HG03139 (cell line): ENCODE measurements at regions not wholly inside any gene's neighbourhood (a gene's known extent, or its start where the extent isn't known, plus 50 kb on each side); places are given as distances from the start of the nearest gene placed in this dataset.
"Not testable (repeated sequence)": the region's sequence is repeated elsewhere in the genome, so short reads cannot be mapped to it uniquely, and the experiment has no call there.

Source experiments
- ATAC-seq: cut with Tn5 transposase; IDR thresholded peaks from one replicate; pipeline ENCODE4 v1.9.1; 2021; ENCODE audit not compliant: unreplicated experiment

DNA sequence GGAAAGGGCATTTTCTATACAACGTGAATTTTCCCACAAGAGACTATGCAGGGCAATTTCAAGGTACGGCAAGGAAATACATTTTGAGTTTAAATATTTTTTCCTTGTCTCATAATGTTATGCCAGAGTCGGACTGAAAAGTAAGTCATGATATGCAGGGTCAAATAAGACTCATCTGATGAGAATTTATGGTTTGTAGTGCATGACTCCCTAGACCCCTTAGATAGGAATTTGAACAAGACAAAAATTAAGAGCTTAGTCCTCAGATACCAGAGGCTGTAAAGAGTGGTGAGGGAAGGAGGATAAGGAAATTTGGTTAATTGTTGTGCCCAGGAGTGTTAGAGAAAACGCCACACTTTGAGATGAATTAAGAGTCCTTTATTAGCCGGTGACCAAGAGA lies 616.6 kb downstream of the XPNPEP1 start:
- ATAC-seq, result no peak

GRCh38 chr10:109287858-109288257 lies 635.5 kb downstream of the XPNPEP1 start:
- no peak for ATAC-seq

DNA sequence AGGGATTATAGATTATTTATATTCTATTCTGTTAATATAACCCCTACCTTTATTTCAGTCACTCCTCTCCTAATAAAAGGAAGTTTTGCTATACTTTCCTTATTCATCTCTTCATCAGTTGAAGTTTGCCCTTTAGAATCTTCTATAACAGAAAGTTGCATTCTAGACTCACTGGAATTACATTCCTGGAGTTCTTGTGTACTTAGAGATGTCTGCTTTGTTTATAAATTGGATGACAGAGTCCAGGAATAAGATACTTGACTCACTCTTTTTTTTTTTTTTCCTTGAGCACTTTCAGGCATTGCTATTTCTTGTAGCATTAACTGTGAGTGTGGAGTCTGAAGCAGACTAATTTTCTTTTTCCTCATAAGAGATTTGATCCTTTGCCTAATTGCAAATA lies 640.8 kb downstream of the XPNPEP1 start:
- no peak for ATAC-seq

- no peak for ATAC-seq
Observed at GRCh38 chr10:109281347-109281746, 642.0 kb downstream of the XPNPEP1 start.

GRCh38 chr10:109280837-109281236 lies 642.5 kb downstream of the XPNPEP1 start:
- no peak for ATAC-seq

- ATAC-seq, result no peak
Observed at GRCh38 chr10:109277456-109277855, 645.9 kb downstream of the XPNPEP1 start.

DNA sequence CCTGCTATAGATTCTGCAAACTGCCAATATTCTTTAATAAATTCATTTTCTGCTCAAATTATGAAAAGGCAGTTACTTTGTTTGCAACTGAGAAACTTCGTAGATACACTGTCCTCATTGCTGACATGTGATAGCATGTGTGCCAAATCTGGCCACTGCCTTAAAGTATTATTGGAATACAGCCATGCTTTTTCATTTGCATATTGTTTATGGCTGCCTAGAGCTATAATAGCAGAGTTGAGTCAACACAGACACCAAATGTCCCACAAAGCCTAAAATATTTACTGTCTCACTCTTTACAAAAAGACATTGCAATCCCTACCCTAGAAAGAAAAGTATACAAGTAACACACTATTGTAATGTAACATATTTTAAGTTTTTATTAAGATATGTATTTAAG lies 647.4 kb downstream of the XPNPEP1 start:
- no peak for ATAC-seq

- ATAC-seq, result no peak
Observed at GRCh38 chr10:109274681-109275080, 648.6 kb downstream of the XPNPEP1 start.

GRCh38 chr10:109270173-109270572 lies 653.1 kb downstream of the XPNPEP1 start:
- ATAC-seq, result no peak

- no peak for ATAC-seq
Observed at GRCh38 chr10:109264004-109264403, 659.3 kb downstream of the XPNPEP1 start.

DNA sequence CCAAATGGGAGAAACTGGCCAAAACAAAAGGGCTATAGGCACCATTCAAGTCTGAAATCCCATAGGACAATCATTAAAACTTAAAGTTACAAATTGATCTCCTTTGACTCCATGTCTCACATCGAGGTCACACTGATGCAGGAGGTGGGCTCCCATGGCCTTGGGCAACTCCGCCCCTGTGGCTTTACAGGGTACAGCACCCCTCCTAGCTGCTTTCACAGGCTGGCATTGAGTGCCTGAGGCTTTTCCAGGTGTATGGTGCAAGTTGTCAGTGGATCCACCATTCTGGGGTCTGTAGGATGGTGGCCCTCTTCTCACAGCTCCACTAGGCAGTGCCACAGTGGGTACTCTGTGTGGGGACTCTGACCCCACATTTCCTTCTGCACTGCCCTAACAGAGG lies 662.1 kb downstream of the XPNPEP1 start:
- no peak for ATAC-seq

- no peak for ATAC-seq
Observed at GRCh38 chr10:109259293-109259692, 664.0 kb downstream of the XPNPEP1 start.

GRCh38 chr10:109253306-109253705 lies 670.0 kb downstream of the XPNPEP1 start:
- no peak for ATAC-seq

GRCh38 chr10:109250152-109250551 lies 673.2 kb downstream of the XPNPEP1 start:
- ATAC-seq, result no peak

- no peak for ATAC-seq
Observed at GRCh38 chr10:109247814-109248213, 675.5 kb downstream of the XPNPEP1 start.

DNA sequence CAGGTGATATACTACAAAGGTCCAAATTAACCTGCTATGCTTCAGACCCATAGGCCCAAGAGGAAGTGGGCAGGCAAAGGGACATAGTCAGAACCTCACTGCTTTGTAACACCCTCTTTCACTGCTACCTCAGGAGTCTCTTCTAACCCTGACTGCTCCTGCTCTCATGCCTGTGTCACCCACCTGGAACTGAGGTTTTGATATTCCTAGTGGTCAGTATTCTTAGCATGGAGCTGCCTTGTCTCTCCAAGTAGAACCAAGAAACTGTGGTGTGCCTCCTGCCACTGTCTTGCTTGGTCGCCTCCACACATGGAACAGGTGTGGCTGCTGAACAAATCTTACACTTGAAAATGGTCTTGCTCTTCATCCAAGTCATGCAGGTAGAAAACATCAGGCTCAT lies 677.5 kb downstream of the XPNPEP1 start:
- ATAC-seq, result no peak

GRCh38 chr10:109239371-109239770 lies 683.9 kb downstream of the XPNPEP1 start:
- ATAC-seq, result no peak

- no peak for ATAC-seq
Observed at GRCh38 chr10:109237682-109238081, 685.6 kb downstream of the XPNPEP1 start.

- ATAC-seq, result no peak
Observed at GRCh38 chr10:109237050-109237449, 686.3 kb downstream of the XPNPEP1 start.

- not testable (repeated sequence) for ATAC-seq
Observed at GRCh38 chr10:109223533-109223932, 699.8 kb downstream of the XPNPEP1 start.

DNA sequence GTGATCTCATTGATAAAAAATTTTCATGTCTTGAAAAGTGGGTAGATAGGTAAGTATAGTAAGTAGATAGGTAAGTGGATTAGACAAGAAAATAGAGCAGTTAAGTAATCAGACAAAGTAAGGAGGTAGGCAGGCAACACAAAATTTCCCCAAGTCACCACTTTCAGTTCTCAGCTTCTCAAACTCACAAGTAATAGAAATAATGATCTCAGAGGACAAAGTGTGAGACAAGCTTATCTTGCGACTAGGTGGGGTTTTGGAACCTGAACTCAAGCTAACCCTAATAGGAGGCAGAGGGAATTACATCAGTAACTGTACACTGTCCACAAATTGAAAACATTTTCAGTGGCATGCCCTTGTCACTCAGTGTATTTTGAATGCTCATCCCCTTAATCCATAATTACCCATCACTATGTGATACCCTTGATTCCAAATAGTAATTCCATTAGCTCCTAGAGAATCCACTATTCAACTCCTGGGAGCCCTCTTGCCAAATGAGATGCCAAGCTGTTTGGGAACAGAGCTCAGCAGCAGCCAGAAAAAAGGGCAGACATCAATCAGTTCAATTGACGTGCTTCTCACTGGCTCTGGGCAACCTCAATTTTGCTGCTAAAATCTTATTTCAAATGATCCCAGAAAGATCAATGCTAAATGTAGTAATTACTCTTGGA lies 703.2 kb downstream of the XPNPEP1 start:
- ATAC-seq, result no peak

- ATAC-seq, result no peak
Observed at GRCh38 chr10:109218207-109218606, 705.1 kb downstream of the XPNPEP1 start.
